ENCODE measurements at regions not wholly inside any gene's neighbourhood (a gene's known extent, or its start where the extent isn't known, plus 50 kb on each side); places are given as distances from the start of the nearest gene placed in this dataset.

DNA sequence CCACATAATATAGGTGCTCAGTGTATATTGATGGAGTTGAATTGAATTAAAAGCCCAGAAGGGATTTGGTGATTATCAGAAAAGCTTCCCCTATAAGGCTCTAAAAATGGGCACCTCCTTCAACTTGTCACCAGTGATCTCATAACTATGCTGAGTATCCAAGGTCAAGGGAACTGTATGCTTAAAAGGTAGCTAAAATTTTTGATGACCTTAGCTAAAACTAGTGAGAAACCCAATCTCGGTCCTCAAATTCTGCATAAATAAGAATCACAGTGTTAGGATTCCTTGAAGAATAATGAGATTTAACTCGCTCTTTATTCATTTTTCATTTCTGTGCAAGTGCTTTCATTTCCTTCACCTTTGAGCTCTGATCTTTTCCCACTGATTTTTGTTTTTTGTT is 87.7 kb upstream of the AP1S2 start:
- Histone ChIP-seq H2BK120ac (ENCODE audit: low read depth, low read length, poor library complexity, severe bottlenecking) (no peak overlapping the region), H3K4me2 (ENCODE audit: insufficient read depth, insufficient read length, low read length) (no peak overlapping the region), H3K4ac (ENCODE audit: low read depth, low read length) (no peak overlapping the region), H2BK5ac (ENCODE audit: insufficient read length, low read length) (no peak overlapping the region), H3K14ac (ENCODE audit: insufficient read depth, low read length) (no peak overlapping the region), H4K5ac (ENCODE audit: insufficient read length, low read depth, low read length) (no peak overlapping the region), H4K91ac (ENCODE audit: insufficient read length, low read depth, low read length) (no peak overlapping the region), H3K9me3 (ENCODE audit: control insufficient read depth, low read depth, low read length) (no peaks in the 10 kb centered on the region), H2AFZ (ENCODE audit: low read length) (no peak overlapping the region), H4K8ac (replicated peaks; ENCODE audit: insufficient read length, low read depth, low read length) (no peak overlapping the region), H3K23ac (ENCODE audit: insufficient read length, low read depth, low read length) (no peak overlapping the region), H2BK15ac (ENCODE audit: low read depth, low read length) (no peak overlapping the region), H3K56ac (ENCODE audit: insufficient read length, low read depth, low read length) (no peak overlapping the region), H3K18ac (ENCODE audit: insufficient read length, low read depth, low read length) (no peak overlapping the region), H3K23me2 (ENCODE audit: insufficient read length, low read depth, low read length, poor library complexity, severe bottlenecking) (no peaks in the 10 kb centered on the region), H3K27ac (ENCODE audit: insufficient read length, low read depth, low read length) (no peak overlapping the region), H2BK20ac (ENCODE audit: low read depth, low read length, poor library complexity, severe bottlenecking) (no peak overlapping the region), H3T11ph (ENCODE audit: low read length) (no peak overlapping the region), H3K79me1 (ENCODE audit: insufficient read depth, low read depth, low read length, poor library complexity, severe bottlenecking) (no peaks in the 10 kb centered on the region), H2AK5ac (ENCODE audit: insufficient read length, low read length) (no peak overlapping the region), H3K9ac (ENCODE audit: extremely low read depth, insufficient read length, low read length) (no peak overlapping the region), H3K4me1 (ENCODE audit: insufficient read depth, low read length) (peaks cover 6% of the 10 kb centered on the region; the same call in 1 of the 2 replicates), H4K20me1 (ENCODE audit: control insufficient read depth, insufficient read depth, insufficient read length) (no peaks in the 10 kb centered on the region), H3K27me3 (ENCODE audit: insufficient read depth, low read length) (no peaks in the 10 kb centered on the region), H2BK12ac (ENCODE audit: insufficient read length, low read depth, low read length) (no peak overlapping the region), H3K79me2 (ENCODE audit: insufficient read depth, low read length) (no peaks in the 10 kb centered on the region)
- Mint-ChIP-seq H3K27ac (no peak overlapping the region), H3K9me3 (peaks cover 7% of the 10 kb centered on the region in 2 experiments; a peak in 3 of 5 replicates), H3K4me1 (peaks cover 18 to 36% of the 10 kb centered on the region in 2 experiments), H3K27me3 (ENCODE audit: low read depth) (no peaks in the 10 kb centered on the region), H3K36me3 (ENCODE audit: insufficient read depth in 1 of 3, low read depth in 3 of 3) (peaks cover 4 to 8% (median 5%) of the 10 kb centered on the region in 3 experiments; a peak in 5 of 7 replicates), H3K4me3 (no peak overlapping the region)
- no peak for TF ChIP-seq CTCF (conservative IDR thresholded peaks at IDR 0.05)
- WGBS (ENCODE audit: extremely low coverage, insufficient read length, low lambda C conversion rate) = no CpG with 5 or more reads among the region's 2 CpGs
- DNase-seq = no peak
